GM23338 (cell line): ENCODE measurements at regions not wholly inside any gene's neighbourhood (a gene's known extent, or its start where the extent isn't known, plus 50 kb on each side); places are given as distances from the start of the nearest gene placed in this dataset.
A peak's percentile ranks its signal among the peaks of the same experiment; 100 is the strongest.

Experiments used
- ATAC-seq: fragments of 200-7000 bp; cut with Tn5 transposase; 3 replicates; pipeline ENCODE4 v1.9.1; 2020
- DNase-seq: peaks from one replicate; pipeline ENCODE4 v3.0.0-alpha.2; 2015; ENCODE audit warnings: low spot score
- H2AFZ ChIP-seq: fragments of 200-600 bp; sonication (generic); 2 replicates; pipeline ENCODE4 v1.8.0; 2016; ENCODE audit warnings: antibody characterized with exemption, mild to moderate bottlenecking, moderate library complexity
- H3F3A ChIP-seq: fragments of 200-600 bp; sonication (generic); replicated peaks from 2 replicates; pipeline ENCODE4 v1.8.0; 2017; ENCODE audit warnings: antibody characterized with exemption, mixed run types, low read depth
- H3K27ac ChIP-seq: fragments of 200-600 bp; sonication (generic); 2 replicates; pipeline ENCODE4 v1.6.1; 2016; ENCODE audit warnings: low read depth
- H3K27me3 ChIP-seq: fragments of 200-600 bp; sonication (generic); 2 replicates; pipeline ENCODE4 v1.8.0; 2016; ENCODE audit warnings: mild to moderate bottlenecking, mixed run types, moderate library complexity; ENCODE audit not compliant: insufficient read depth
- H3K36me3 ChIP-seq: fragments of 200-600 bp; sonication (generic); 2 replicates; pipeline ENCODE4 v1.8.0; 2016; ENCODE audit warnings: mild to moderate bottlenecking; ENCODE audit not compliant: insufficient read depth
- H3K4me1 ChIP-seq: fragments of 200-600 bp; sonication (generic); 2 replicates; pipeline ENCODE4 v1.8.0; 2016; ENCODE audit warnings: mild to moderate bottlenecking, moderate library complexity; ENCODE audit not compliant: insufficient read depth
- H3K4me2 ChIP-seq: fragments of 200-600 bp; sonication (generic); 2 replicates; pipeline ENCODE4 v1.7.1; 2017; ENCODE audit warnings: mixed run types
- H3K4me3 ChIP-seq: fragments of 200-600 bp; sonication (generic); 2 replicates; pipeline ENCODE4 v1.6.1; 2016; ENCODE audit warnings: mixed run types
- H3K79me2 ChIP-seq: fragments of 200-600 bp; sonication (generic); replicated peaks from 2 replicates; pipeline ENCODE4 v1.8.0; 2017; ENCODE audit warnings: mild to moderate bottlenecking; ENCODE audit not compliant: insufficient read depth
- H3K9me2 ChIP-seq: fragments of 200-600 bp; sonication (generic); 2 replicates; pipeline ENCODE4 v1.8.0; 2017; ENCODE audit not compliant: insufficient read depth
- H4K20me1 ChIP-seq: fragments of 200-600 bp; sonication (generic); replicated peaks from 2 replicates; pipeline ENCODE4 v1.8.0; 2017; ENCODE audit warnings: mild to moderate bottlenecking; ENCODE audit not compliant: insufficient read depth
- H3K27ac Mint-ChIP-seq: 2 replicates; pipeline ENCODE4 v1.8.0; 2020; ENCODE audit warnings: inconsistent platforms, mild to moderate bottlenecking, moderate library complexity, mixed read lengths
- H3K27me3 Mint-ChIP-seq: 3 replicates; pipeline ENCODE4 v1.8.0; 2022; ENCODE audit warnings: low read depth, mild to moderate bottlenecking, moderate library complexity, mixed read lengths, inconsistent platforms; ENCODE audit not compliant: insufficient read depth, poor library complexity
- H3K36me3 Mint-ChIP-seq: 3 replicates; pipeline ENCODE4 v1.8.0; 2021; ENCODE audit warnings: low read depth, mild to moderate bottlenecking, inconsistent platforms, moderate library complexity, mixed read lengths
- H3K4me1 Mint-ChIP-seq: 3 replicates; pipeline ENCODE4 v1.8.0; 2020; ENCODE audit warnings: mild to moderate bottlenecking, inconsistent platforms, mixed read lengths
- H3K4me3 Mint-ChIP-seq: 3 replicates; pipeline ENCODE4 v1.8.0; 2021; ENCODE audit warnings: moderate library complexity, mild to moderate bottlenecking, inconsistent platforms, mixed read lengths
- H3K9me3 Mint-ChIP-seq: 3 replicates; pipeline ENCODE4 v1.8.0; 2020; ENCODE audit warnings: moderate library complexity, mild to moderate bottlenecking, inconsistent platforms, mixed read lengths
- EZH2phosphoT487 ChIP-seq: fragments of 200-600 bp; sonication (generic); IDR thresholded peaks from one replicate; pipeline ENCODE4 v1.8.1; 2018; ENCODE audit warnings: antibody characterized with exemption; ENCODE audit not compliant: unreplicated experiment
- JUNB ChIP-seq: IDR thresholded peaks from one replicate; pipeline ENCODE4 v1.6.1; 2016; ENCODE audit warnings: antibody characterized with exemption; ENCODE audit not compliant: unreplicated experiment
- POLR2AphosphoS5 ChIP-seq: IDR thresholded peaks from 2 replicates; pipeline ENCODE4 v1.6.1; 2016; ENCODE audit warnings: antibody characterized with exemption, low read depth
- STAT1 ChIP-seq: IDR thresholded peaks from one replicate; pipeline ENCODE4 v1.6.1; 2016; ENCODE audit warnings: antibody characterized with exemption; ENCODE audit not compliant: unreplicated experiment
- ZNF114 ChIP-seq: fragments of 250-450 bp; sonication (Bioruptor Pico); IDR thresholded peaks from 2 replicates; pipeline ENCODE4 v1.5.0; 2020; ENCODE audit warnings: mild to moderate bottlenecking, moderate library complexity
- ZNF331 ChIP-seq: fragments of 250-450 bp; sonication (Bioruptor Pico); IDR thresholded peaks from 2 replicates; pipeline ENCODE4 v1.5.0; 2020; ENCODE audit warnings: low read depth, mild to moderate bottlenecking, moderate library complexity
- TF ChIP-seq, protein P1 (sequence below), 2 experiments: fragments of 200-600 bp in 1 of 2; sonication (generic) in 1 of 2; conservative IDR thresholded peaks; 2 replicates each; pipeline versions ENCODE4 v1.5.1 to v1.6.1; 2016 to 2017; ENCODE audit warnings: antibody characterized with exemption in 2 of 2, low read depth in 2 of 2, mild to moderate bottlenecking in 2 of 2, moderate library complexity in 1 of 2
- TF ChIP-seq, protein P2 (sequence below): IDR thresholded peaks from one replicate; pipeline ENCODE4 v1.6.1; 2018; ENCODE audit warnings: antibody characterized with exemption; ENCODE audit not compliant: unreplicated experiment
- TF ChIP-seq, protein P3 (sequence below): IDR thresholded peaks from 2 replicates; pipeline ENCODE4 v1.6.1; 2016; ENCODE audit warnings: antibody characterized with exemption
- TF ChIP-seq, protein P4 (sequence below): fragments of 250-450 bp; sonication (Bioruptor Pico); IDR thresholded peaks from 2 replicates; pipeline ENCODE4 v1.5.0; 2020; ENCODE audit warnings: mild to moderate bottlenecking, moderate library complexity

DNA sequence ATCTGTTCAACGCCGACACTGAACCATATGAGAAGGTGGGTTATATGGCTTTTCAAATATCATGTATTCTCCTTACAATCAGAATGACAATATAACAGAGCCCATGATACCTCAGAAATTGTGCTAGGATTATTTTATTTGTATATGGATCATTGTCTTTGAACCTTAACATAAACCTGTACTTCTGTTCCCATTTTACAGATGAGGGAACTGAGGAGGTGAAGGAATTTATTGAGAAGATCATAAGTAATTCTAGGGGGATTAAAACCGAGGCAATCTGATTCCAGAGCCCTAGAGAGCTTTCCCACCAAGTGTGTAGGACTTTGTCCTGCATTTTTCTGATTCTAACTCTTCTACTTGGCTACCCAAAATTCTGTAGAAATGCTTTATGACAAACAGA lies 279.8 kb upstream of the FANCL start:
- Mint-ChIP-seq H3K36me3 (no peaks in the 10 kb centered on the region), H3K4me1 (peaks cover 33% of the 10 kb centered on the region), H3K27me3 (no peaks in the 10 kb centered on the region), H3K27ac (peak overlapping the region; percentile 21; the same call in 1 of the 2 replicates), H3K9me3 (no peaks in the 10 kb centered on the region), H3K4me3 (no peak overlapping the region)
- H3K36me3 ChIP-seq = no peaks in the 10 kb centered on the region
- ATAC-seq (no peak), DNase-seq (no peak)
- no peaks in the 10 kb centered on the region for H3K9me2 ChIP-seq
- H3F3A ChIP-seq = no peaks in the 10 kb centered on the region
- no peak overlapping the region for H3K4me2 ChIP-seq
- no peaks in the 10 kb centered on the region for H3K27me3 ChIP-seq
- TF ChIP-seq ZNF114 (CRISPR knock-in tag) = no peak
- no peak for TF ChIP-seq JUNB
- TF ChIP-seq, protein P1, sequence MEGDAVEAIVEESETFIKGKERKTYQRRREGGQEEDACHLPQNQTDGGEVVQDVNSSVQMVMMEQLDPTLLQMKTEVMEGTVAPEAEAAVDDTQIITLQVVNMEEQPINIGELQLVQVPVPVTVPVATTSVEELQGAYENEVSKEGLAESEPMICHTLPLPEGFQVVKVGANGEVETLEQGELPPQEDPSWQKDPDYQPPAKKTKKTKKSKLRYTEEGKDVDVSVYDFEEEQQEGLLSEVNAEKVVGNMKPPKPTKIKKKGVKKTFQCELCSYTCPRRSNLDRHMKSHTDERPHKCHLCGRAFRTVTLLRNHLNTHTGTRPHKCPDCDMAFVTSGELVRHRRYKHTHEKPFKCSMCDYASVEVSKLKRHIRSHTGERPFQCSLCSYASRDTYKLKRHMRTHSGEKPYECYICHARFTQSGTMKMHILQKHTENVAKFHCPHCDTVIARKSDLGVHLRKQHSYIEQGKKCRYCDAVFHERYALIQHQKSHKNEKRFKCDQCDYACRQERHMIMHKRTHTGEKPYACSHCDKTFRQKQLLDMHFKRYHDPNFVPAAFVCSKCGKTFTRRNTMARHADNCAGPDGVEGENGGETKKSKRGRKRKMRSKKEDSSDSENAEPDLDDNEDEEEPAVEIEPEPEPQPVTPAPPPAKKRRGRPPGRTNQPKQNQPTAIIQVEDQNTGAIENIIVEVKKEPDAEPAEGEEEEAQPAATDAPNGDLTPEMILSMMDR (conservative IDR thresholded peaks at IDR 0.05; ENCODE audit: low read depth in 2 of 2) = no peak
- TF ChIP-seq, protein P2, sequence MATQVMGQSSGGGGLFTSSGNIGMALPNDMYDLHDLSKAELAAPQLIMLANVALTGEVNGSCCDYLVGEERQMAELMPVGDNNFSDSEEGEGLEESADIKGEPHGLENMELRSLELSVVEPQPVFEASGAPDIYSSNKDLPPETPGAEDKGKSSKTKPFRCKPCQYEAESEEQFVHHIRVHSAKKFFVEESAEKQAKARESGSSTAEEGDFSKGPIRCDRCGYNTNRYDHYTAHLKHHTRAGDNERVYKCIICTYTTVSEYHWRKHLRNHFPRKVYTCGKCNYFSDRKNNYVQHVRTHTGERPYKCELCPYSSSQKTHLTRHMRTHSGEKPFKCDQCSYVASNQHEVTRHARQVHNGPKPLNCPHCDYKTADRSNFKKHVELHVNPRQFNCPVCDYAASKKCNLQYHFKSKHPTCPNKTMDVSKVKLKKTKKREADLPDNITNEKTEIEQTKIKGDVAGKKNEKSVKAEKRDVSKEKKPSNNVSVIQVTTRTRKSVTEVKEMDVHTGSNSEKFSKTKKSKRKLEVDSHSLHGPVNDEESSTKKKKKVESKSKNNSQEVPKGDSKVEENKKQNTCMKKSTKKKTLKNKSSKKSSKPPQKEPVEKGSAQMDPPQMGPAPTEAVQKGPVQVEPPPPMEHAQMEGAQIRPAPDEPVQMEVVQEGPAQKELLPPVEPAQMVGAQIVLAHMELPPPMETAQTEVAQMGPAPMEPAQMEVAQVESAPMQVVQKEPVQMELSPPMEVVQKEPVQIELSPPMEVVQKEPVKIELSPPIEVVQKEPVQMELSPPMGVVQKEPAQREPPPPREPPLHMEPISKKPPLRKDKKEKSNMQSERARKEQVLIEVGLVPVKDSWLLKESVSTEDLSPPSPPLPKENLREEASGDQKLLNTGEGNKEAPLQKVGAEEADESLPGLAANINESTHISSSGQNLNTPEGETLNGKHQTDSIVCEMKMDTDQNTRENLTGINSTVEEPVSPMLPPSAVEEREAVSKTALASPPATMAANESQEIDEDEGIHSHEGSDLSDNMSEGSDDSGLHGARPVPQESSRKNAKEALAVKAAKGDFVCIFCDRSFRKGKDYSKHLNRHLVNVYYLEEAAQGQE = no peak
- TF ChIP-seq EZH2phosphoT487 = no peak
- no peak for TF ChIP-seq ZNF331 (CRISPR knock-in tag)
- TF ChIP-seq, protein P3, sequence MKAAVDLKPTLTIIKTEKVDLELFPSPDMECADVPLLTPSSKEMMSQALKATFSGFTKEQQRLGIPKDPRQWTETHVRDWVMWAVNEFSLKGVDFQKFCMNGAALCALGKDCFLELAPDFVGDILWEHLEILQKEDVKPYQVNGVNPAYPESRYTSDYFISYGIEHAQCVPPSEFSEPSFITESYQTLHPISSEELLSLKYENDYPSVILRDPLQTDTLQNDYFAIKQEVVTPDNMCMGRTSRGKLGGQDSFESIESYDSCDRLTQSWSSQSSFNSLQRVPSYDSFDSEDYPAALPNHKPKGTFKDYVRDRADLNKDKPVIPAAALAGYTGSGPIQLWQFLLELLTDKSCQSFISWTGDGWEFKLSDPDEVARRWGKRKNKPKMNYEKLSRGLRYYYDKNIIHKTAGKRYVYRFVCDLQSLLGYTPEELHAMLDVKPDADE = no peak
- TF ChIP-seq POLR2AphosphoS5 = no peak
- TF ChIP-seq, protein P4, sequence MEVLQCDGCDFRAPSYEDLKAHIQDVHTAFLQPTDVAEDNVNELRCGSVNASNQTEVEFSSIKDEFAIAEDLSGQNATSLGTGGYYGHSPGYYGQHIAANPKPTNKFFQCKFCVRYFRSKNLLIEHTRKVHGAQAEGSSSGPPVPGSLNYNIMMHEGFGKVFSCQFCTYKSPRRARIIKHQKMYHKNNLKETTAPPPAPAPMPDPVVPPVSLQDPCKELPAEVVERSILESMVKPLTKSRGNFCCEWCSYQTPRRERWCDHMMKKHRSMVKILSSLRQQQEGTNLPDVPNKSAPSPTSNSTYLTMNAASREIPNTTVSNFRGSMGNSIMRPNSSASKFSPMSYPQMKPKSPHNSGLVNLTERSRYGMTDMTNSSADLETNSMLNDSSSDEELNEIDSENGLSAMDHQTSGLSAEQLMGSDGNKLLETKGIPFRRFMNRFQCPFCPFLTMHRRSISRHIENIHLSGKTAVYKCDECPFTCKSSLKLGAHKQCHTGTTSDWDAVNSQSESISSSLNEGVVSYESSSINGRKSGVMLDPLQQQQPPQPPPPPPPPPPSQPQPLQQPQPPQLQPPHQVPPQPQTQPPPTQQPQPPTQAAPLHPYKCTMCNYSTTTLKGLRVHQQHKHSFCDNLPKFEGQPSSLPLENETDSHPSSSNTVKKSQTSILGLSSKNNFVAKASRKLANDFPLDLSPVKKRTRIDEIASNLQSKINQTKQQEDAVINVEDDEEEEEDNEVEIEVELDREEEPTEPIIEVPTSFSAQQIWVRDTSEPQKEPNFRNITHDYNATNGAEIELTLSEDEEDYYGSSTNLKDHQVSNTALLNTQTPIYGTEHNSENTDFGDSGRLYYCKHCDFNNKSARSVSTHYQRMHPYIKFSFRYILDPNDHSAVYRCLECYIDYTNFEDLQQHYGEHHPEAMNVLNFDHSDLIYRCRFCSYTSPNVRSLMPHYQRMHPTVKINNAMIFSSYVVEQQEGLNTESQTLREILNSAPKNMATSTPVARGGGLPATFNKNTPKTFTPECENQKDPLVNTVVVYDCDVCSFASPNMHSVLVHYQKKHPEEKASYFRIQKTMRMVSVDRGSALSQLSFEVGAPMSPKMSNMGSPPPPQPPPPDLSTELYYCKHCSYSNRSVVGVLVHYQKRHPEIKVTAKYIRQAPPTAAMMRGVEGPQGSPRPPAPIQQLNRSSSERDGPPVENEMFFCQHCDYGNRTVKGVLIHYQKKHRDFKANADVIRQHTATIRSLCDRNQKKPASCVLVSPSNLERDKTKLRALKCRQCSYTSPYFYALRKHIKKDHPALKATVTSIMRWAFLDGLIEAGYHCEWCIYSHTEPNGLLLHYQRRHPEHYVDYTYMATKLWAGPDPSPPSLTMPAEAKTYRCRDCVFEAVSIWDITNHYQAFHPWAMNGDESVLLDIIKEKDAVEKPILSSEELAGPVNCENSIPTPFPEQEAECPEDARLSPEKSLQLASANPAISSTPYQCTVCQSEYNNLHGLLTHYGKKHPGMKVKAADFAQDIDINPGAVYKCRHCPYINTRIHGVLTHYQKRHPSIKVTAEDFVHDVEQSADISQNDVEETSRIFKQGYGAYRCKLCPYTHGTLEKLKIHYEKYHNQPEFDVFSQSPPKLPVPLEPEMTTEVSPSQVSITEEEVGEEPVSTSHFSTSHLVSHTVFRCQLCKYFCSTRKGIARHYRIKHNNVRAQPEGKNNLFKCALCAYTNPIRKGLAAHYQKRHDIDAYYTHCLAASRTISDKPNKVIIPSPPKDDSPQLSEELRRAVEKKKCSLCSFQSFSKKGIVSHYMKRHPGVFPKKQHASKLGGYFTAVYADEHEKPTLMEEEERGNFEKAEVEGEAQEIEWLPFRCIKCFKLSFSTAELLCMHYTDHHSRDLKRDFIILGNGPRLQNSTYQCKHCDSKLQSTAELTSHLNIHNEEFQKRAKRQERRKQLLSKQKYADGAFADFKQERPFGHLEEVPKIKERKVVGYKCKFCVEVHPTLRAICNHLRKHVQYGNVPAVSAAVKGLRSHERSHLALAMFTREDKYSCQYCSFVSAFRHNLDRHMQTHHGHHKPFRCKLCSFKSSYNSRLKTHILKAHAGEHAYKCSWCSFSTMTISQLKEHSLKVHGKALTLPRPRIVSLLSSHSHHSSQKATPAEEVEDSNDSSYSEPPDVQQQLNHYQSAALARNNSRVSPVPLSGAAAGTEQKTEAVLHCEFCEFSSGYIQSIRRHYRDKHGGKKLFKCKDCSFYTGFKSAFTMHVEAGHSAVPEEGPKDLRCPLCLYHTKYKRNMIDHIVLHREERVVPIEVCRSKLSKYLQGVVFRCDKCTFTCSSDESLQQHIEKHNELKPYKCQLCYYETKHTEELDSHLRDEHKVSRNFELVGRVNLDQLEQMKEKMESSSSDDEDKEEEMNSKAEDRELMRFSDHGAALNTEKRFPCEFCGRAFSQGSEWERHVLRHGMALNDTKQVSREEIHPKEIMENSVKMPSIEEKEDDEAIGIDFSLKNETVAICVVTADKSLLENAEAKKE (CRISPR knock-in tag) = no peak
- no peak for TF ChIP-seq STAT1
- no peak overlapping the region for H3K4me3 ChIP-seq
- no peak overlapping the region for H2AFZ ChIP-seq
- H4K20me1 ChIP-seq = no peaks in the 10 kb centered on the region
- peaks cover 27% of the 10 kb centered on the region for H3K4me1 ChIP-seq
- no peak overlapping the region for H3K27ac ChIP-seq
- H3K79me2 ChIP-seq = no peaks in the 10 kb centered on the region
